Right lobe of liver (tissue), 6 donors: ENCODE measurements at regions not wholly inside any gene's neighbourhood (a gene's known extent, or its start where the extent isn't known, plus 50 kb on each side); places are given as distances from the start of the nearest gene placed in this dataset.

Experiments
- ATAC-seq, 4 donors: fragments of 200-7000 bp; cut with Tn5 transposase; one replicate each; pipeline ENCODE4 v1.9.1; 2020; ENCODE audit warnings: mild to moderate bottlenecking in 4 of 4, moderate library complexity in 4 of 4
- DNase-seq, 3 donors: peaks; one replicate each; pipeline ENCODE4 v3.0.0-alpha.2; 2020
- H3K27ac ChIP-seq, 3 donors: fragments of 200-600 bp; one replicate each; pipeline ENCODE4 v1.8.0; 2022
- H3K27me3 ChIP-seq, 2 donors: fragments of 200-600 bp; one replicate each; pipeline ENCODE4 v1.8.0; 2022
- H3K36me3 ChIP-seq, 4 donors: fragments of 200-600 bp; sonication (generic) in 1 of 4; one replicate each; pipeline versions ENCODE4 v1.5.1 to v1.8.0; 2017 to 2022; ENCODE audit warnings: control low read depth in 1 of 4
- H3K4me1 ChIP-seq, 4 donors: fragments of 200-600 bp; sonication (generic) in 1 of 4; one replicate each; pipeline versions ENCODE4 v1.5.1 to v1.8.0; 2017 to 2022; ENCODE audit warnings: control low read depth in 1 of 4
- H3K4me3 ChIP-seq, 3 donors: fragments of 200-600 bp; one replicate each; pipeline ENCODE4 v1.8.0; 2022
- H3K9me3 ChIP-seq, 4 donors: fragments of 200-600 bp; sonication (generic) in 1 of 4; one replicate each; pipeline versions ENCODE4 v1.5.1 to v1.8.0; 2017 to 2022; ENCODE audit warnings: control low read depth in 1 of 4
- POLR2A ChIP-seq: fragments of 450-650 bp; IDR thresholded peaks from one replicate; pipeline ENCODE4 v1.6.1; 2017; ENCODE audit warnings: antibody characterized with exemption, mild to moderate bottlenecking
- WGBS: methylation state at CpG from one replicate; pipeline ENCODE4 v1.1.6; 2018; ENCODE audit warnings: low coverage, low lambda C conversion rate; ENCODE audit not compliant: insufficient coverage; ENCODE audit errors: missing lambda C conversion rate; 5-methylcytosine and 5-hydroxymethylcytosine counted together
- intact Hi-C, 2 donors: fragments of 100-400 bp; cut with DNase I; formaldehyde crosslinking; loops; one replicate each; pipeline versions ENCODE4 v1.11.2 to v1.14.1; 2022
- TF ChIP-seq, protein P1 (sequence below), 4 donors: fragments of 200-600 bp in 3 of 4; fragments of 450-650 bp in 1 of 4; IDR thresholded peaks; one replicate each; pipeline versions ENCODE4 v1.5.1 to v1.8.0; 2016 to 2022; ENCODE audit warnings: antibody characterized with exemption in 4 of 4, mild to moderate bottlenecking in 2 of 4
- donor health status: DM: no; HTN: yes; CAD: no.
- donor health status: DM: no; HTN: no; CAD: no.
- donor health status: DM: no; HTN: no; CAD: no.
- donor health status: DM: no; HTN: yes; CAD: no.
- donor health status: DM: no; HTN: yes; CAD: no.

DNA sequence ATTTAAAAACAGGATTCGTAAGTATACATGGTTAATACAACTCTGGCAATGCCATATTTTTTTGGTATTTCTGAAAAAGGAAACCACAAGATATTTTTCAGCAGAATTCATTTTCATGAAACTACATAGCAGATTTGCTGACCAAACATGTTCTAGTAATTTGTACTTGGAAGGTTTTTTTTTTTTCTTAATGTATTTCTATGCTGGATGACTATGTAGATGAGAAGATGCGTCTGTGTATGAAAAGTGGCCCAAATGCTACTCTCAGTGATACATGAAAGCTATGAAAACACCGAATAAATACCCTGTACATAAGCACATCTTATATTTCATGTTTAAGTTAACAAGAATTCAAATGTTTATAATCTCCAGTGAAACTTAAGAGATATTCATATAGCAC lies 400.9 kb upstream of the CYLC2 start:
- H3K36me3 ChIP-seq, result no peaks in the 10 kb centered on the region
- TF ChIP-seq POLR2A, result no peak
- TF ChIP-seq, protein P1, sequence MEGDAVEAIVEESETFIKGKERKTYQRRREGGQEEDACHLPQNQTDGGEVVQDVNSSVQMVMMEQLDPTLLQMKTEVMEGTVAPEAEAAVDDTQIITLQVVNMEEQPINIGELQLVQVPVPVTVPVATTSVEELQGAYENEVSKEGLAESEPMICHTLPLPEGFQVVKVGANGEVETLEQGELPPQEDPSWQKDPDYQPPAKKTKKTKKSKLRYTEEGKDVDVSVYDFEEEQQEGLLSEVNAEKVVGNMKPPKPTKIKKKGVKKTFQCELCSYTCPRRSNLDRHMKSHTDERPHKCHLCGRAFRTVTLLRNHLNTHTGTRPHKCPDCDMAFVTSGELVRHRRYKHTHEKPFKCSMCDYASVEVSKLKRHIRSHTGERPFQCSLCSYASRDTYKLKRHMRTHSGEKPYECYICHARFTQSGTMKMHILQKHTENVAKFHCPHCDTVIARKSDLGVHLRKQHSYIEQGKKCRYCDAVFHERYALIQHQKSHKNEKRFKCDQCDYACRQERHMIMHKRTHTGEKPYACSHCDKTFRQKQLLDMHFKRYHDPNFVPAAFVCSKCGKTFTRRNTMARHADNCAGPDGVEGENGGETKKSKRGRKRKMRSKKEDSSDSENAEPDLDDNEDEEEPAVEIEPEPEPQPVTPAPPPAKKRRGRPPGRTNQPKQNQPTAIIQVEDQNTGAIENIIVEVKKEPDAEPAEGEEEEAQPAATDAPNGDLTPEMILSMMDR (IDR thresholded peaks at IDR 0.05), result no peak
- no peaks in the 10 kb centered on the region for H3K9me3 ChIP-seq
- H3K27ac ChIP-seq, result no peak overlapping the region
- H3K27me3 ChIP-seq, result no peaks in the 10 kb centered on the region
- DNase-seq, result no peak
- H3K4me1 ChIP-seq, result no peaks in the 10 kb centered on the region
- intact Hi-C loops, result no loop called here
- no peak overlapping the region for H3K4me3 ChIP-seq
- 41% methylated on average over 3 of the region's 3 CpGs for WGBS
- ATAC-seq, result no peak

DNA sequence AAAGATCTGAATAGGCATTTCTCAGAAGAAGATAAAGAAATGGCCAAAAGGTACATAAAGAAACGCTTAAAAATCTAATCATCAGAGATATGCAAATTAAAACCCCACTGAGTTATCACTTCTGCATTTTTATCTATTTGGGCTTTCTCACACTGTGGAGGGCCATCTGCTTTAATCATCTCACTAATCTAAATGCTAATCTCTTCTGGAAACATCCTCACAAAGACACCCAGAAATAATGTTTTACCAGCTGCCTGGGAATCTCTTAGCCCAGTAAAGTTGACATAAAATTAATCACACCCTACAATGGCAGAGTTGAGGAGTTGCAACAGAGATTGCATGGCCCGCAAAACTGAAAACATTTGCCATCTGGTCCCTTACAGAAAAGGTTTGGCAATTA lies 407.9 kb upstream of the CYLC2 start:
- TF ChIP-seq POLR2A, result no peak
- TF ChIP-seq, protein P1 (IDR thresholded peaks at IDR 0.05), result no peak
- Histone ChIP-seq H3K27ac (no peak overlapping the region), H3K27me3 (no peaks in the 10 kb centered on the region), H3K4me3 (no peak overlapping the region), H3K4me1 (no peaks in the 10 kb centered on the region), H3K36me3 (no peaks in the 10 kb centered on the region), H3K9me3 (no peaks in the 10 kb centered on the region)
- DNase-seq, result no peak
- intact Hi-C loops, result no loop called here
- ATAC-seq, result no peak
- WGBS, result 13% methylated on average over 2 of the region's 2 CpGs

DNA sequence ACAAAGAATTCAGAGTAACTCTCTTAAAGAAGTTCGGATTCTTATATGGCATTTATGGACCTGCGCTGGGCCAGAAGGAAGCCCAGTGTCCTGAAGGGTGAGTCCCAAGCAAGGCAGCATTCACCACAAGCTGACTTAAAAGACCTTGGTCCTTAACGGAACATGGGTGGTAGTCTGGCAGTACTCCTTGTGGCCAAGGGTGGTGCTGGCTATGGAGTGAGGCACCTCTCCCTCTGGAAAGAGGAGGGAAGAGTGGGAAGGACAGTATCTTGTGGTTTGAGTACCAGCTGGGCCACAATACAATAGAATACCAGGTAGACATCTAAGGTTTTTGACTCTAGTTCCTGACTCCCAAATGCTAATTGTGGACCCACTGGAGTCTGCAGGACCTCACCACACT lies 425.7 kb upstream of the CYLC2 start:
- Histone ChIP-seq H3K9me3 (no peaks in the 10 kb centered on the region), H3K36me3 (no peaks in the 10 kb centered on the region), H3K27ac (no peak overlapping the region), H3K27me3 (no peaks in the 10 kb centered on the region), H3K4me3 (no peak overlapping the region), H3K4me1 (no peaks in the 10 kb centered on the region)
- TF ChIP-seq, protein P1 (IDR thresholded peaks at IDR 0.05), result no peak
- no peak for TF ChIP-seq POLR2A
- 69% methylated on average over 2 of the region's 3 CpGs for WGBS
- no peak for DNase-seq
- intact Hi-C loops, result no loop called here
- ATAC-seq, result no peak

DNA sequence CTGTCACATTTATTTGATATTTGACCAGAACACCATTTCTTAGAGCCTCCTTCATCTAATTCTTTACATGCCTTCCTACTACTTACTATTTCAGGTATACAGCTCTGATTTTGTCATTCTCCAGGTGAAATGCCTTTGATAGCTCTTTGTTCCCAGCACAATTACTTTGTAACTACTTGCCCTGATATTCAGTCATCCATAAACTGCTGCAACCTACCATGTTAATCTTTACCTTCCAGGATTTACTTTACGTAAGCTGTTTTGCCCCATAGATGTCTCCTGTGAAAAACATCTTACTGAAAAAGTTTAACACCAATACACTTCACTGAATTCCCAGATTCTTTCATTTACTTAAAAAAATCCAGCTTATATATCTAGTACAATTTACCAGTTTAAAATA lies 443.8 kb upstream of the CYLC2 start:
- Histone ChIP-seq H3K27ac (no peak overlapping the region), H3K27me3 (no peaks in the 10 kb centered on the region), H3K36me3 (no peaks in the 10 kb centered on the region), H3K4me1 (no peaks in the 10 kb centered on the region), H3K9me3 (no peaks in the 10 kb centered on the region), H3K4me3 (no peak overlapping the region)
- no peak for ATAC-seq
- TF ChIP-seq, protein P1 (IDR thresholded peaks at IDR 0.05), result no peak
- 78% methylated on average over 1 of the region's 1 CpG for WGBS
- intact Hi-C loops, result no loop called here
- DNase-seq, result no peak

DNA sequence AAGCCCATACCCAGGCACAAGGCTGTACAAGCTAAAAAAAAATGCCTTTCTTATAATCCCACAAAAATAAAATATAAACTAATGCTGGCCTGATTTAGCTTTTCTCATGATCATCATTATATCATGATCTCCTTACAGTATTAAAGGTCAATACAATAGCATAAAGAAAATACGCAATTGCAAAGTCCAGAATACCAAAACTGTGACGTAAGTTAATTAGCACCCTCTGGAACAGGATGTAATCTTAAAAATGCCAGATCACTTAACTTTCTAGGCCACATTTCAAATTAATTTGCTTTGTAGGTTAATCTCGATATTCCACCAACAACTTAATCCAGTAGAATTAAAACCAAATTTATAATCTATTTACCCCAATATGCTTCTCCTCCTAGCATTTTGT lies 444.2 kb upstream of the CYLC2 start:
- ATAC-seq (no peak), DNase-seq (no peak)
- WGBS, result 64% methylated on average over 3 of the region's 3 CpGs
- TF ChIP-seq POLR2A, result no peak
- TF ChIP-seq, protein P1 (IDR thresholded peaks at IDR 0.05), result no peak
- H3K9me3 ChIP-seq, result no peaks in the 10 kb centered on the region
- no peaks in the 10 kb centered on the region for H3K27me3 ChIP-seq
- intact Hi-C loops, result no loop called here
- no peak overlapping the region for H3K4me3 ChIP-seq
- H3K27ac ChIP-seq, result no peak overlapping the region
- no peaks in the 10 kb centered on the region for H3K4me1 ChIP-seq
- H3K36me3 ChIP-seq, result no peaks in the 10 kb centered on the region
